HG02840 (cell line): ENCODE measurements at regions not wholly inside any gene's neighbourhood (a gene's known extent, or its start where the extent isn't known, plus 50 kb on each side); places are given as distances from the start of the nearest gene placed in this dataset.

ENCODE experiments used
- ATAC-seq: cut with Tn5 transposase; IDR thresholded peaks from one replicate; pipeline ENCODE4 v1.9.1; 2021; ENCODE audit warnings: mild to moderate bottlenecking, moderate library complexity, moderate number of reproducible peaks; ENCODE audit not compliant: unreplicated experiment, low FRiP score

GRCh38 chr4:24024157-24024556 lies 134.3 kb upstream of the PPARGC1A start:
- no peak for ATAC-seq

GRCh38 chr4:24015782-24016181 lies 125.9 kb upstream of the PPARGC1A start:
- no peak for ATAC-seq

GRCh38 chr4:24013668-24014422 lies 124.0 kb upstream of the PPARGC1A start:
- no peak for ATAC-seq

GRCh38 chr4:24010994-24011393 lies 121.1 kb upstream of the PPARGC1A start:
- ATAC-seq: no peak

GRCh38 chr4:24010573-24010972 lies 120.7 kb upstream of the PPARGC1A start:
- no peak for ATAC-seq

- no peak for ATAC-seq
Measured at GRCh38 chr4:24007860-24008261, 118.0 kb upstream of the PPARGC1A start.

GRCh38 chr4:24006269-24006668 lies 116.4 kb upstream of the PPARGC1A start:
- no peak for ATAC-seq

- ATAC-seq: no peak
Measured at GRCh38 chr4:24003926-24004325, 114.1 kb upstream of the PPARGC1A start.

- no peak for ATAC-seq
Measured at GRCh38 chr4:24003496-24003895, 113.6 kb upstream of the PPARGC1A start.

- no peak for ATAC-seq
Measured at GRCh38 chr4:24002330-24002966, 112.6 kb upstream of the PPARGC1A start.

- no peak for ATAC-seq
Measured at GRCh38 chr4:24001486-24002329, 111.9 kb upstream of the PPARGC1A start.

- ATAC-seq: no peak
Measured at GRCh38 chr4:24000470-24000831, 110.6 kb upstream of the PPARGC1A start.

- ATAC-seq: no peak
Measured at GRCh38 chr4:23999714-24000469, 110.0 kb upstream of the PPARGC1A start.

- ATAC-seq: no peak
Measured at GRCh38 chr4:23993373-23993772, 103.5 kb upstream of the PPARGC1A start.

GRCh38 chr4:23991444-23991843 lies 101.6 kb upstream of the PPARGC1A start:
- ATAC-seq: no peak

GRCh38 chr4:23986270-23986669 lies 96.4 kb upstream of the PPARGC1A start:
- no peak for ATAC-seq

GRCh38 chr4:23981328-23981727 lies 91.5 kb upstream of the PPARGC1A start:
- ATAC-seq: no peak

- no peak for ATAC-seq
Measured at GRCh38 chr4:23979534-23979933, 89.7 kb upstream of the PPARGC1A start.

- ATAC-seq: no peak
Measured at GRCh38 chr4:23978002-23978401, 88.2 kb upstream of the PPARGC1A start.

GRCh38 chr4:23976423-23976822 lies 86.6 kb upstream of the PPARGC1A start:
- no peak for ATAC-seq
